Upper lobe of left lung (tissue), 4 donors: ENCODE measurements at regions not wholly inside any gene's neighbourhood (a gene's known extent, or its start where the extent isn't known, plus 50 kb on each side); places are given as distances from the start of the nearest gene placed in this dataset.

ENCODE experiments used
- EP300 ChIP-seq, 4 donors: sonication (generic); formaldehyde crosslinking; IDR thresholded peaks; one replicate each; pipeline ENCODE4 v1.5.1; 2017; ENCODE audit warnings: antibody characterized with exemption in 4 of 4, control low read depth in 2 of 4
- POLR2A ChIP-seq, 4 donors: fragments of 450-650 bp; IDR thresholded peaks; one replicate each; pipeline ENCODE4 v1.5.1; 2016 to 2017; ENCODE audit warnings: antibody characterized with exemption in 4 of 4, mild to moderate bottlenecking in 2 of 4
- POLR2AphosphoS5 ChIP-seq, 2 donors: sonication (generic); formaldehyde crosslinking; IDR thresholded peaks; one replicate each; pipeline ENCODE4 v1.5.1; 2017; ENCODE audit warnings: antibody characterized with exemption in 2 of 2
- TF ChIP-seq, protein P1 (sequence below), 6 experiments: fragments of 450-650 bp in 4 of 6; fragments of 200-600 bp in 2 of 6; sonication (generic) in 2 of 6; IDR thresholded peaks; one replicate each; pipeline ENCODE4 v1.5.1; 2016 to 2019; ENCODE audit warnings: antibody characterized with exemption in 6 of 6

GRCh38 chr6:168784426-168784825, 343.4 kb downstream of the SMOC2 start:
- TF ChIP-seq, protein P1, sequence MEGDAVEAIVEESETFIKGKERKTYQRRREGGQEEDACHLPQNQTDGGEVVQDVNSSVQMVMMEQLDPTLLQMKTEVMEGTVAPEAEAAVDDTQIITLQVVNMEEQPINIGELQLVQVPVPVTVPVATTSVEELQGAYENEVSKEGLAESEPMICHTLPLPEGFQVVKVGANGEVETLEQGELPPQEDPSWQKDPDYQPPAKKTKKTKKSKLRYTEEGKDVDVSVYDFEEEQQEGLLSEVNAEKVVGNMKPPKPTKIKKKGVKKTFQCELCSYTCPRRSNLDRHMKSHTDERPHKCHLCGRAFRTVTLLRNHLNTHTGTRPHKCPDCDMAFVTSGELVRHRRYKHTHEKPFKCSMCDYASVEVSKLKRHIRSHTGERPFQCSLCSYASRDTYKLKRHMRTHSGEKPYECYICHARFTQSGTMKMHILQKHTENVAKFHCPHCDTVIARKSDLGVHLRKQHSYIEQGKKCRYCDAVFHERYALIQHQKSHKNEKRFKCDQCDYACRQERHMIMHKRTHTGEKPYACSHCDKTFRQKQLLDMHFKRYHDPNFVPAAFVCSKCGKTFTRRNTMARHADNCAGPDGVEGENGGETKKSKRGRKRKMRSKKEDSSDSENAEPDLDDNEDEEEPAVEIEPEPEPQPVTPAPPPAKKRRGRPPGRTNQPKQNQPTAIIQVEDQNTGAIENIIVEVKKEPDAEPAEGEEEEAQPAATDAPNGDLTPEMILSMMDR (IDR thresholded peaks at IDR 0.05) = no peak
- TF ChIP-seq POLR2A (IDR thresholded peaks at IDR 0.05) = no peak
- TF ChIP-seq EP300 (IDR thresholded peaks at IDR 0.05) = no peak
- no peak for TF ChIP-seq POLR2AphosphoS5 (IDR thresholded peaks at IDR 0.05)
